KBM-7 (cell line): ENCODE measurements at regions not wholly inside any gene's neighbourhood (a gene's known extent, or its start where the extent isn't known, plus 50 kb on each side); places are given as distances from the start of the nearest gene placed in this dataset.
A peak's percentile ranks its signal among the peaks of the same experiment; 100 is the strongest.
"Not testable (repeated sequence)": the region's sequence is repeated elsewhere in the genome, so short reads cannot be mapped to it uniquely, and the experiment has no call there.

Experiments used
- DNase-seq: peaks from one replicate; pipeline ENCODE4 v3.0.0-alpha.2; 2015
- in situ Hi-C: fragments of 300-500 bp; cut with MboI; formaldehyde crosslinking; loops from 2 replicates; pipeline ENCODE4 v1.14.3; 2020; ENCODE audit warnings: low sequenced_read_pairs, low pct_unique_long_range_greater_than_20kb, mixed read lengths

- DNase-seq = peak; percentile 5
- in situ Hi-C loops = no loop called here
Measured at GRCh38 chr11:115990004-115990447, 485.8 kb upstream of the CADM1 start.

- DNase-seq = no peak
- in situ Hi-C loops = no loop called here
Measured at GRCh38 chr11:115985896-115986295, 481.7 kb upstream of the CADM1 start.

DNA sequence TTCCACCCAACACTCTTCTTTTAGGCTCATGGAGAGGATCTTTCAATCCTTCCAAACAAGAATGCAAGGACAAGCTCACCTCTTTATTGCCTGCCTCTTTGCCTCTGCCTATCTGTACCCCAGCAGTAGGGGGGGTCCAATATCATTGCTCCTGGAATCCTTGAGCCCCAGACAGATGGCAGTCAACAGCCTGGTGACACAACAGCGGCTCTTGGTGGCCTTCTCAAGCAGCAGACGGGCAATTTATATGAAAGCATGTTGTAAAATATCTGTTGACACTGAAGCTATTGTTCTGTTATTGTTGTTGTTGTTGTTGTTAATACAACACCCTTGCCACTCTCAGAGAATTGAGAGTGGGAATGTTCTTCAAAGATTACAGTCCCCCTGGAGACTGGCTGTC lies 480.0 kb upstream of the CADM1 start:
- no peak for DNase-seq
- in situ Hi-C loops = no loop called here

DNA sequence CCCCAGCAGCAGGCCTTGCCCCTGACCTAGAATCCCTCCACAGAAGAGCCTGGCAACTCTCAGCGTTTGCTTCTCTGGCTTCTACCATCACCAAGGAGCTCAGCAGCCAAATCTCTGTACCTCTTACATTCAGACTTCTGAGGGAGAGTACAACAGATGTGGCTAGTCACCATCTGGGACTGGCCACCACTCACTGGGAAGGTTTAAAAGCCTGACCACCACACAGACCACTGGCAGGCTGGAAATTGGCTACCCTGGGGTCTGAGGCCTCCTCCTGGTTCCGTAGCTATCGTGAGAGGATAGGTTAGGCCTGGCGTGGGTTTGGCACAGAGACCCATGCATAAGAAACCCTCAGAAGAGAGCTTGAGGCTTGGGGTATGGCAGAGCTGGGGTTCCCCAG lies 478.5 kb upstream of the CADM1 start:
- in situ Hi-C loops = no loop called here
- no peak for DNase-seq

DNA sequence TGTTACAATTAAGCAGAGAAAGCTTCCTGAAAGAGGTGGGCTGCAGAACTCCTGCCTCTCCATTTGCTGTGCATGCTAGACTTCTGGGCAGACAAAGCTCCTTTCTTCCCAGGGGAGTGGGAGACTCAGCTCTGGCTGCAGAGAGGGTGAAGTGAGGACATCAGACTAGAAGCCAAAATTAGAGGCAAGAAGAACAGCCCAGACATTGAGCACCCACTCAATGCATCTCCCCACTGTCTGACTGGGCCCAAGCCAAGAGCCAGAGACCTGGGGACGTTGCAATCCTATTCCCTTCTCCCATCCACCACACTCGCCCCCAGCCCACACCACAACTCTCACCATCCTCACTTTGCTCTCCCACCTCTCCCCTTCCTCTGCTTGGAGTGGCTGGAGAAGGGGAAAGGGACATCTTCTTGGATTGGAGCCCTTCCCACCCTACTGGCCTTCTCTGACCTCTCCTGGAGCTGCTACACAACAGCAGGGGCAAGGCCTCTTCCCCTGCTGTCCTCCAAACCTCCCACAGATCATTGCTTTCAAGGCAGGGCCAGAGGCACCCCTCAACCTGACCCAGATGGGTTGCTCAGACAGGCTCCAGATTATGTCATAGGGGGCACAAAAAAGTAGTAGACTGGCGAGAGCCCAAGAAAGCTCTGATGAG lies 477.7 kb upstream of the CADM1 start:
- DNase-seq = no peak
- in situ Hi-C loops = no loop called here

- in situ Hi-C loops = no loop called here
- DNase-seq = no peak
Measured at GRCh38 chr11:115981104-115981481, 476.9 kb upstream of the CADM1 start.

GRCh38 chr11:115980337-115981103 lies 476.3 kb upstream of the CADM1 start:
- in situ Hi-C loops = no loop called here
- DNase-seq = no peak

DNA sequence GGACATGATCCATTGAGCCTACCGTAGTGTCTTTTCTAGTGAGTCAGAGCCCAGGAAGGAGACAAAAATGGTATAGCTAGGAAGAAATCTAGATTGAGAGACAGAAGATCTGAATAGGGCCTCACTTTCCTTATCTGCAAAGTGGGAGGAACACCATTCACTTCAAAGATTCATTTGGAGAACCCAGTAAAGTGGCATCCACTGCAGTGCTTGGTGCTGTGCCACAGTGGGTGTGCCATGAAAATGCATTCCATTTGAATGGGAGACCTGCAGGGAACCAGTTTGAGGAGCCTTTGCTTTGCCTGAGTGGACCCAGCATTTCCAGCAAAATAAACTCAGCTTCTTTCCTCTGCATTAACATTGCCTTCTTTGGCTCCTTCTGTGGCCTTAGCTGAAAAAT lies 470.5 kb upstream of the CADM1 start:
- in situ Hi-C loops = no loop called here

GRCh38 chr11:115967203-115967602 lies 463.0 kb upstream of the CADM1 start:
- in situ Hi-C loops, DNase-seq: not testable (repeated sequence)

More for the DNA sequence above, 470.5 kb upstream of the CADM1 start:
- no peak for DNase-seq

GRCh38 chr11:115965767-115966504 lies 461.7 kb upstream of the CADM1 start:
- in situ Hi-C loops = no loop called here
- no peak for DNase-seq

DNA sequence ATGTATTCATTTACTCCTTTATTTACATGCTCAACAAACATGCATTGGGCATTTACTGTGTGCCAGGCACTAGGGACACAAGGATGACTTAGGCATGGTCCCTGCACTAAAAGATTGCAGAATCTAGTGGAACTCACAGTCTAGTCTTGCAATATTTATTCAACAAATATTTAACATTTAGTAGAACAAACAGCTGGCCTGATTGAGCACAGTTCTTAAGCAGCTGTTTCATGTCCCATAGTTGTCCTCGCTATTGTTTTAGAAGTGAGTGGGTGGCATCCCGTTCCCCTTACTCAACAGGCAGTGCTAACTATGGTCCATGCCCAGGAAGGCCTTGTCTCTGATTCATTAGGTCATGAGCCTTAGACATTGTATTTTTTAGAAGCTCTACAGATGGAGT lies 459.9 kb upstream of the CADM1 start:
- in situ Hi-C loops = no loop called here
- DNase-seq = no peak

DNA sequence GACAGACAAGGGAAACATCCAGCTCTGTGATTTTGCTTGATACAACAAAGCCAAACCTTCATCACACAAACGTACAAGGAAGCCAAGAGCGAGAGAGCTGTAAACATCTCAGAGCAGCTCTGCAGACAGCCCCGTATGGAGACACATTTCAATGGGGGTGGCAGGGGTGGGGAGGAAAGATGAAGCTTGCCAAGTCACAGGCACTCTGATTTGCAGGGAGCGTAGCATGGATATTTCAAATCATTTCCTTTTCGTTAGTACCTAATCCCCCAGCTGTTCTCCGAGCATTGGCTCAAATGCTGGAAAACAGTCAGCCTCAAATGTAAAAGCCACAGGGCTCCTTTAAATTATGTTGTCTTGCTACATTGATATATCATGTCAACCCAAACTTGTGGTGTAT lies 458.9 kb upstream of the CADM1 start:
- in situ Hi-C loops = no loop called here
- DNase-seq = no peak

DNA sequence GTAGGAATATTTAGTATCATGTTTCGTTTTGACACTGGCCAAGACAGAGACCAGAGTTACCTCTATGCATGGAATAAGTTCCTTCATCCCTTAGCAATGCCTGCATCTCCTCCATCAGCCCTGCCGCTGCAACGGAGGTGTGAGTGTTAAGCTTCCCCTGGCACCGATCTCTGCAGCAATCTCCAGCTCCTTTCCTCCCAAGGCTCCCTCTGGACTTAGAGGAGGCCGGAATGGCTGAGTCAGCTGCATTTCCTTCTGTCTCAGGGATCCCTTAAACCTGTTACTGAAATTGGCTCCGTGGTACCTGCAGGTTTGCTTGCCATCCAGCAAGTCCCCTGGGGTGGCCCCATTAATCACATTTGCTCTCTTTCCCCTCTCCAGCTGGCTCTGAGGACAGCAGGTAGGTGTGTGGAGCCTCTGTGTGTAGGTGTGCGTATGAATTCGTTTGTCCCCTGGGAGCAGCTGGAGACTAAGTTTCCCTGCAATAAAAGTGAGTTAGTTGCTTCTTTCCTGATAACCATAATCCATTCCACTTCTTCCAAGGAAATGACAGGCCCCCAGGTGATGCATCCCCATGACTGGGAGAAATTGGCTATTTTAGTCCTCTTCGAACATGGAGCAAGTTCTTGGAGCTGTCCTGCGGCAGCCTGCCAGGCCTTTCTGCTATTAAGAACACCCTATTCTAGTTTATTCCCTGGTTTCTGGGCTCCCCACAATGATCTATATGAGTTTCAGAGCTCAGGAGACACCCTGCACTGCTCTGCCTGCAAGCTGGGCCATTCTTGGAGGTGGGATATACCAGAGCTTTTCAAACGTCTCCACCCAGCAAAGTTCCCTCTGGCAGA lies 457.2 kb upstream of the CADM1 start:
- DNase-seq = no peak
- in situ Hi-C loops = no loop called here

DNA sequence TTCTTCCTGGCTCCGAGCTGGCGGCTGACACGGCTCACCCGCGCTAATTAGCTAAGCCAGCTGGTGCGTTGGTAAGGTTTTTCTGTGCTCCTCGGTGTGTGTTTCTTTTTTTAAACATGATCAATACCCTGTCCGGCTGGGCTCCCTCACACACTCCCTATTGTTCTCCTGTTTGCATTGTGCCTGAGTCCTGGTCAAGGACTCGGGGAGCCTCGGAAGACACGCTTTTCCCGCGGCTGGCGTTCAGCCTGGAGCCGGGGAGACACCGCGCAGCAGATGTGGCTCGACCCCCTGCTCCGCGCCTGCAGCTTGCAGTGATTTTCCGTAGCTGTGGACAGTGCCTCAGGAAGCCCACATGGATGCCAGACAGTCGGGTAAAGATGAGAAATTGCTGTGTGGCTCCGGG lies 454.9 kb upstream of the CADM1 start:
- no peak for DNase-seq
- in situ Hi-C loops = no loop called here

DNA sequence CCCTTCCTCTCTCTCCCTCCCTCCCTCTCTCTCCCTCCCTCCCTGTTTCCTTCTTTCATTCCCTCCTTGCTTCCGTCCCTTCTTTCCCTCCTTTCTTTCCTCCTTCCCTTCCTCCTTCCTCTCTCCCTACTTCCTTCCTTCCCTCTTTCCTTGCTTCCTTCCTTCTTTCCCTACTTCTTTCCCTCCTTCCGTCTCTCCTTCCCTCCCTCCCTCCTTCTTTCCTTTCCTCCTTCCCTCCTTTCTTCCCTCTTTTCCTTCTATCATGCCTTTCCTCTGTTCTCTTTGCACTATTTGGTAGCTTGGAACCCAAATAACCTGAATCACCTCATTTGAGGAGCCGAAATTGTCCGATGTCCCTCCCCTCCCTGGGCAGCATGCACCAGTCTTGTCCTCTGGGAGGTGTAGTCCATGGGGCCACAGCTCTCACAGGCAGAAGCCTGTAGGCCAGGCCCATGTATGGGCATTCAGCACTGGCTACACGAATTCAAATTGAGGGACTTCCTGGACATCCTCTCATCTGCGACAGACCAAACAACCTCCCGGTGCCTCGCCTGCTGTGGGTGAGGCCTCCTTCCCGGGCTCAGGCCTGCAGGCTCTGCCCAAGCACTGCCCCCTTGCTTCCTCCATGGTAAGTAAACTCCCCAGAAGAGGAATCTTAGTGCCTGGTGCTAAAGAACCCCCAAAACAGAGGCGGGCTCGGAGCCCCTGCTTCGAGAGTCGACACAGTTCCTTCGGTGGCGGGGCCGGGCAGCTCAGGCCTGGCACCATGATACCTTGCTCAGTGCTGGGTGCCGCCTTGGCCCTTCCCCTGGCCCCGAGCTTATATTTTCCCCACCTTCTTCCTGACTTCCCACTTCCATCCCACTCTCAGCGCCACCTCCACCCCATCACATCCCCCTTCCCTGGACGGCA lies 454.1 kb upstream of the CADM1 start:
- DNase-seq = no peak
- in situ Hi-C loops = no loop called here

GRCh38 chr11:115955803-115956202 lies 451.6 kb upstream of the CADM1 start:
- in situ Hi-C loops = no loop called here
- no peak for DNase-seq

DNA sequence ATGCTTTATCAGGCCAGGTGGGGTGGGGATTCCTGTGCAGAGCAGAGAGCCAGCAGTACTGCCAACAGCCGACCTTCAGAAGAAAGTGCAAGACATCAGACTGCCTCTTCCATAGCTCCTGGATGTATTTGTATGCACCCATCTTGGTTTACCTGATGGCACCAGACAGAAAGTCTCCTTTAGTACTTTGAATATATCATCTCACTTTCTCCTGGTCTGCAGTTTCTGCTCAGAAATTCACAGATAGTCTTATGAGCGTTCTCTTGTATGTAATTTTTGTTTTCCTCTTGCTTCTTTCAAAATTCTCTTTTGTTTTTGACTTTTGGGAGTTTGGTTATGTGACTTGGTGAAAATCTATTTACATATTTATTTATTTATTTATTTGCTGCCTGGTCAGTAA lies 446.4 kb upstream of the CADM1 start:
- in situ Hi-C loops = no loop called here
- no peak for DNase-seq

GRCh38 chr11:115944596-115944995 lies 440.4 kb upstream of the CADM1 start:
- DNase-seq = no peak
- in situ Hi-C loops = no loop called here
